HFF-Myc (cell line): ENCODE measurements at regions not wholly inside any gene's neighbourhood (a gene's known extent, or its start where the extent isn't known, plus 50 kb on each side); places are given as distances from the start of the nearest gene placed in this dataset.

Experiments used
- DNase-seq: peaks from one replicate; pipeline ENCODE4 v3.0.0-alpha.2; 2011; ENCODE audit warnings: low read depth; ENCODE audit errors: extremely low read depth
- H3K4me3 ChIP-seq: replicated peaks from 2 replicates; pipeline ENCODE4 v1.5.1; 2011; ENCODE audit warnings: low read depth, mild to moderate bottlenecking, control low read depth, low read length
- TF ChIP-seq, protein P1 (sequence below): IDR thresholded peaks from 2 replicates; pipeline ENCODE4 v1.5.1; 2012; ENCODE audit warnings: mild to moderate bottlenecking, low read depth, low read length, control low read depth; ENCODE audit errors: missing control alignments

DNA sequence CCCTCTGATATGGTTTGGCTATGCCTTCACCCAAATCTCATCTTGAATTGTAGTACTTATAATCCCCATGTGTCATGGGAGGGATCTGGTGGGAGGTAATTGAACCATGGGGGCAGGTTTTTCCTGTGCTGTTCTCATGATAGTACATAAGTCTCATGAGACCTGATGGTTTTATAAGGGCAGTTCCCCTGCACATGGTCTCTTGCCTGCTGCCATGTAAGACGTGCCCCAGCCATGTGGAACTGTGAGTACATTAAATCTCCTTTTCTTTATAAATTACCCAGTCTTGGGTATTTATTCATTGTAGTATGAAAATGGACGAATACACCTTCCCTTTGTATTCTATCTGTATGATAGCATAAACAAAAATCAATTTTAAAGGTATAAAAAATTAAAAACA, 333.4 kb upstream of the FBXO33 start:
- H3K4me3 ChIP-seq = no peak overlapping the region
- TF ChIP-seq, protein P1, sequence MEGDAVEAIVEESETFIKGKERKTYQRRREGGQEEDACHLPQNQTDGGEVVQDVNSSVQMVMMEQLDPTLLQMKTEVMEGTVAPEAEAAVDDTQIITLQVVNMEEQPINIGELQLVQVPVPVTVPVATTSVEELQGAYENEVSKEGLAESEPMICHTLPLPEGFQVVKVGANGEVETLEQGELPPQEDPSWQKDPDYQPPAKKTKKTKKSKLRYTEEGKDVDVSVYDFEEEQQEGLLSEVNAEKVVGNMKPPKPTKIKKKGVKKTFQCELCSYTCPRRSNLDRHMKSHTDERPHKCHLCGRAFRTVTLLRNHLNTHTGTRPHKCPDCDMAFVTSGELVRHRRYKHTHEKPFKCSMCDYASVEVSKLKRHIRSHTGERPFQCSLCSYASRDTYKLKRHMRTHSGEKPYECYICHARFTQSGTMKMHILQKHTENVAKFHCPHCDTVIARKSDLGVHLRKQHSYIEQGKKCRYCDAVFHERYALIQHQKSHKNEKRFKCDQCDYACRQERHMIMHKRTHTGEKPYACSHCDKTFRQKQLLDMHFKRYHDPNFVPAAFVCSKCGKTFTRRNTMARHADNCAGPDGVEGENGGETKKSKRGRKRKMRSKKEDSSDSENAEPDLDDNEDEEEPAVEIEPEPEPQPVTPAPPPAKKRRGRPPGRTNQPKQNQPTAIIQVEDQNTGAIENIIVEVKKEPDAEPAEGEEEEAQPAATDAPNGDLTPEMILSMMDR = no peak
- no peak for DNase-seq

DNA sequence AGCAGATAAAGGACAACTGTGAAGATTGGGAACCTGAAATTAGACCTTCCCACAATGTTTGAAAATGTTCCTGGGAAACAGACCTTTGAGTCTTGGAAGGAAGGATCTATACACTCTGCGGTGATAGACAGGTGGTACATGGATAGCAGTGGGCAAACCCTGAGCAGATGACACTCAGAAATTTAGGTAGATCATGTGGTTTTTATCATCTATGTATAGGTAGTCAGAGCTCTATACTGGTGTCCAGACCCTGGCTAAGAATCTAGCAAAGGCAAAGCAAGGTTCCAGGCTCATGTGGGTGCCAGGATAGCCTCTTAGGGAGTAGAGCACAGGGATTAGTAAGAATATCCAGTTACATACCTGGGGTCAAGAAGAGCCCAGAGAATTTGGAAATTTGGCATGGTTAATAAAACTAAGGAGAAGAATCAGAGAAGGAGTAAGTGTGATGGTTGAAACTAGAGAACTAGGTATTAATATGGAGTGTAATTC, 331.2 kb upstream of the FBXO33 start:
- TF ChIP-seq, protein P1 = no peak
- DNase-seq = no peak
- H3K4me3 ChIP-seq = no peak overlapping the region

DNA sequence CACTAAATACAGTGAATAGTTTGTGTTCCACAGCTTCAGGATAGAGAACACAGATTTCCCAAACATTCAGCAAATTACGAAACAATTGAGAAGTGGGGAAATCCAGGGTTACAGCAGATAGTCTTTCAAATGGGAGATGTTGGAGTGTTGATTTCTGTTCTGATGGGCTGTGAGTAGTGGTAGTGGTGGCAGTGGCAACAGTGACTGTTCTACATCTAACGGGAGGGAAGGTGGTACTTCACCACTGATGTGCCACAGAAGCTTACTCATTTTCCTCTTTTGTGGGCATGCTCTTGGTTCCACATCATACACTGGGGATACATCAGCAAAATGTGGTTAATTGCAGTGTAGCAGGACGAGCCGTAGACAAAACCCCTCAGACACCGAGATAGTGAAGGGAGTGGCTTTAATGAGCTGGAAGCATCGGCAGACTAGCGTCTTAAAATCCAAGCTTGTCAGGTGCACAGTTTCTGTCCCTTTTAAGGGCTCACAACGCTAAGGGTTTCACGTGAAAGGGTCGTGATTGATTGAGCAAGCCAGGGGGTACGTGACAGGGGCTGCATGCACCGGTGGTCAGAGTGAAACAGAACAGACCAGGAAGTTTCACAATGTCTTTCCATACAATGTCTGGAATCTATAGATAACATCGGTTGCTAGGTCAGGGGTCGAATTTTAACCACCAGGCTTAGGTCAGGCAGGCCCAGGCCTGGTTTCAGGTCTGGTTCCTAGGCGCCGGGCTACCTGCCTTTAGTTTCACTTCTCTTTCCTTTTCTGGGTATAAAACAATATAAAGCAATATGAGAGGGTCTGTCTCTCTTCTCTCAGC, 330.6 kb upstream of the FBXO33 start:
- DNase-seq = no peak

DNA sequence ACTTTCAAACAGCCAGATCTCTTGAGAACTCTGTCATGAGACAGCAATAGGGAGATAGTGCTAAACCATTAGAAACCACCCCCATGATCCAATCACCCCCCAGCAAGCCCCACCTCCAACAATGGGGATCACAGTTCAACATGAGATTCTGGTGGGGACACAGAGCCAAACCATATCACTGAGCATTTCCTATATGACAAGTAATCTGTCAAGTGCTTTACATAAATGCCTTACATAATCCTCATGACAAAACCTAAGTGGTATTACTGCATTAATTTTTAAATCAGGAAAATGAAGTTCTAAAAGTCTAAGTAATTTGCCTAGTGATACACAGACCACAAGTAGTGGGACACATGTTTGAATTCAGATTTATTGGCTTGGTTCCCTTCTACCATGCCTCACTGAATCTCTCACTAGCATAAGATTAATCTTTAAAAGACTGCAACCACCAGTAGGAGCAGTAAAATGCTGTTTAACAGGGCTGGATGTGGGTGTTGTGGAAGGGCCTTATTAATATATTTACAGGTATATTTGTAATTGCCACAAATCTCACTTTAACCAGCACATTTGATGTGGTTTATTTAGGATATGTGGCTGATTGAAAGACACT, 323.1 kb upstream of the FBXO33 start:
- TF ChIP-seq, protein P1 = no peak
- H3K4me3 ChIP-seq = no peak overlapping the region
- no peak for DNase-seq

More for the DNA sequence above, 330.6 kb upstream of the FBXO33 start:
- H3K4me3 ChIP-seq = no peak overlapping the region
- TF ChIP-seq, protein P1 = no peak

DNA sequence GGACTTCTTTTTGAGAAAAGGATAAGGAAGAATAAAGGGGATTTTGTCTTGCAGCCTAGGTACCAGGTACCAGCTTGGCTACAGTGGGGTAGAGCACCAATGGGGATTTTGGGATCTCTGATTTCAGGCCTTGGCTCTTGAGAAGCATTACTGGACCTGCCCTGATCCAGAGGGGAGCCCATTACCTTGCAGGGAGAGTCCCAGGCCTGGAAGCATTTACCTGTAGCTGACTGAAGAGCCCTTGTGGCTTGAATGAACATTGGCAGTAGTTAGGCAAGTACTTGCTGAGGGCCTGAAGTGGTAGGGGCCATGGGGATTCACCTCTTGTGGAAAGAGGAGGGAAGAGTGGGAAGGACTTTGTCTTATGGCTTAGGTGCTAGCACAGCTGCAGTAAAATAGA, 308.2 kb upstream of the FBXO33 start:
- DNase-seq = no peak
- H3K4me3 ChIP-seq = no peak overlapping the region
- TF ChIP-seq, protein P1 = no peak

DNA sequence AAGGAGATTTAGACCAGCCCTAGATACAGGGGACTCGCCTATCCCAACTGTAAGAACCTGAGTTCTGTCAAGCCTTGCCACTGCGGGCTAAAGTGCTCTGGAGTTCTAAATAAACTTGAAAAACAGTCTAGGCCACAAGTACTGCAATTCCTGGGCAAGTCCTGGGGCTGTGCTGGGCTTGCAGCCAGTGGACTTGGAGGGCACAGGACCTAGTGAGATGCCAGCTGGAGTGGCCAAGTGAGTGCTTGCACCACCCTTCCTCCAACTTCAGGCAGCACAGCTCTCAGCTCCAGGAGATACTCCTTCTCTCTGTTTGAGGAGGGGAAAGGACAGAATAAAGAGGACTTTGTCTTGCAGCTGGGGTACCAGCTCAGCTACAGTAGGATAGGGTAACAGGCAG, 307.6 kb upstream of the FBXO33 start:
- TF ChIP-seq, protein P1 = no peak
- DNase-seq = no peak
- H3K4me3 ChIP-seq = no peak overlapping the region
